Kidney epithelial cell (primary cell): ENCODE measurements at regions not wholly inside any gene's neighbourhood (a gene's known extent, or its start where the extent isn't known, plus 50 kb on each side); places are given as distances from the start of the nearest gene placed in this dataset.

Experiments used
- DNase-seq: peaks from one replicate; pipeline ENCODE4 v3.0.0-alpha.2; 2010; ENCODE audit warnings: low read depth
- H3K27me3 ChIP-seq: 2 replicates; pipeline ENCODE4 v1.6.0; 2011; ENCODE audit warnings: low read length; ENCODE audit not compliant: control insufficient read depth, insufficient read depth
- H3K36me3 ChIP-seq: 2 replicates; pipeline ENCODE4 v1.5.1; 2011; ENCODE audit warnings: low read length; ENCODE audit not compliant: control insufficient read depth, insufficient read depth
- H3K4me3 ChIP-seq: 2 replicates; pipeline ENCODE4 v1.5.1; 2011; ENCODE audit warnings: low read depth, mild to moderate bottlenecking, control low read depth, low read length
- TF ChIP-seq, protein P1 (sequence below): IDR thresholded peaks from 2 replicates; pipeline ENCODE4 v1.5.1; 2011; ENCODE audit warnings: mild to moderate bottlenecking, moderate library complexity, low read length, control low read depth, inconsistent platforms; ENCODE audit not compliant: insufficient read depth, poor library complexity, severe bottlenecking

DNA sequence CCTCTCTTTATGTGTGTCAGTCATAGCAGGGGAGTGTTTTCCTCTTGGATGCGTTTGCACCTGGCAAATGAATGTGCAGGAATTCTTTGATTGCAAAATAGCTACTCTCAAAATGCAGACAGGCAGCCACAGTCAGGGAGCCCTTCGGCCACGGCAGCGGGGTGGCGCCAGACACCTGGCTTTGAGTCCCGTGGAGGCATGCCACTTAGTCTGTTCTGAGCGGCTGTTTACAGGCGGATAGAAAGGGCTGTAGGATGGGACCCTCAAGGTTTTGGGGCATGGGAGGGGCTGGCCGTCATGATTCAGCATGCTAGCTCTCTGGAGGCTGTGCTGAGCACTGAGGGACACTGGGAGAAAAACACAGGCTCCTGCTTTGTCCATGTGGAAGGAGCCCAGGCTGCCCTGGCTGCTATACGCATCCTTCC lies 117.1 kb downstream of the SLC25A47 start:
- no peak overlapping the region for H3K4me3 ChIP-seq
- TF ChIP-seq, protein P1, sequence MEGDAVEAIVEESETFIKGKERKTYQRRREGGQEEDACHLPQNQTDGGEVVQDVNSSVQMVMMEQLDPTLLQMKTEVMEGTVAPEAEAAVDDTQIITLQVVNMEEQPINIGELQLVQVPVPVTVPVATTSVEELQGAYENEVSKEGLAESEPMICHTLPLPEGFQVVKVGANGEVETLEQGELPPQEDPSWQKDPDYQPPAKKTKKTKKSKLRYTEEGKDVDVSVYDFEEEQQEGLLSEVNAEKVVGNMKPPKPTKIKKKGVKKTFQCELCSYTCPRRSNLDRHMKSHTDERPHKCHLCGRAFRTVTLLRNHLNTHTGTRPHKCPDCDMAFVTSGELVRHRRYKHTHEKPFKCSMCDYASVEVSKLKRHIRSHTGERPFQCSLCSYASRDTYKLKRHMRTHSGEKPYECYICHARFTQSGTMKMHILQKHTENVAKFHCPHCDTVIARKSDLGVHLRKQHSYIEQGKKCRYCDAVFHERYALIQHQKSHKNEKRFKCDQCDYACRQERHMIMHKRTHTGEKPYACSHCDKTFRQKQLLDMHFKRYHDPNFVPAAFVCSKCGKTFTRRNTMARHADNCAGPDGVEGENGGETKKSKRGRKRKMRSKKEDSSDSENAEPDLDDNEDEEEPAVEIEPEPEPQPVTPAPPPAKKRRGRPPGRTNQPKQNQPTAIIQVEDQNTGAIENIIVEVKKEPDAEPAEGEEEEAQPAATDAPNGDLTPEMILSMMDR: peak; percentile 90
- DNase-seq: peak; percentile 67
- no peaks in the 10 kb centered on the region for H3K27me3 ChIP-seq
- H3K36me3 ChIP-seq: no peaks in the 10 kb centered on the region

DNA sequence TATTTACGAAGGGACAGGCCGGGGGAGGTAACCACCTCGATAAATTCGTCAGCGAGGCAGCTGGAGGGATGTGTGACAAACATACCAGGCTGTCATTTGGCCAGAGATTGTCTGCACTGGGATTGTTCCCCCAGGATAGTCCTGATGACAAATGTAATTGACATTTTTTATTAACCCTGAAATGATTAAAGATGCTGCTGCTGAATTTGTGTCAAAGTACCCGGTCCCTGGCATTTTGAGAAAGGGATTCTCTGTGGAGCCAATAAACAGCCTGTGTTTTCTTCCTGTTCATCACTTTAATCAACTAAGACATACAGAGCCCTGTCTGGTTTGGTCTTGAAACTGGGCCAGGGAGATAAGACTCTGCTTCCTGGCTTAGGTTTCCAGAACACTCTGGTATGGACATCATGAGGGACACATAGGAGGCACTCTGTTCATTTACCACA lies 117.6 kb downstream of the SLC25A47 start:
- Histone ChIP-seq H3K27me3 (no peaks in the 10 kb centered on the region), H3K36me3 (no peaks in the 10 kb centered on the region), H3K4me3 (no peak overlapping the region)
- no peak for DNase-seq
- TF ChIP-seq, protein P1: no peak

DNA sequence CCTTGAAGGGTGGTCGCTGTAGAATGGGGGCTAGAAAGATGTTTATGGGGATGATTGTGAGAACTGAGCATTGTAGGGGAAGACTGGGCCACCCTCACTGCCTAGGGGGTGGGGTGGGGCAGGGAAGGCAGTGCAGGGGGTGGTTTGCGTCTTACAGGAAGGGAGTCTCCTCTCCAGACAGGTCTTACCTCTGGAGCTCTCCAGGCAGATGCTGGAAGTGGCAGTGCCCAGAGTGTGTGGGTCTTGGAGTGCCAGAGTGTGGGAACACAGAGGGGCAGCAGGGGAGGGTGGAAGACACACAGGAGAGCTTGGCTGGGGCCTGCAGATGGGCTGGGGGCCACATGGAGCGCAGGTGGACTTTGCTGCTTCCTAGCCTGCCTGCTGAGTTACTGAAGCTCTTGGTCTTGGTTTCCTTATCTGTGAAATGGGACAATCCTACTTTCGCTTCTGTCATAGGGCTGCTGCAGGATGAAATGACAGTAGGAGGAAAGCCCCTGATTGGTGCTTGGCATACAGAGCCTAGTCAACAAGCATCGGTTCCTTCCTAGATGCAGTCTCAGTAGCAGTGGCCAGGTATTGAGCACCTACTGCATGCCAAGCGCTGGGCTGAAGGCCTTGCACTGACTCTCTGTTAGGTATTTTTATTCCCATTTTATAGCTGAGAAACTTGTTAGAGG lies 118.3 kb downstream of the SLC25A47 start:
- DNase-seq: no peak
- Histone ChIP-seq H3K36me3 (no peaks in the 10 kb centered on the region), H3K4me3 (no peak overlapping the region), H3K27me3 (no peaks in the 10 kb centered on the region)
- TF ChIP-seq, protein P1: no peak

DNA sequence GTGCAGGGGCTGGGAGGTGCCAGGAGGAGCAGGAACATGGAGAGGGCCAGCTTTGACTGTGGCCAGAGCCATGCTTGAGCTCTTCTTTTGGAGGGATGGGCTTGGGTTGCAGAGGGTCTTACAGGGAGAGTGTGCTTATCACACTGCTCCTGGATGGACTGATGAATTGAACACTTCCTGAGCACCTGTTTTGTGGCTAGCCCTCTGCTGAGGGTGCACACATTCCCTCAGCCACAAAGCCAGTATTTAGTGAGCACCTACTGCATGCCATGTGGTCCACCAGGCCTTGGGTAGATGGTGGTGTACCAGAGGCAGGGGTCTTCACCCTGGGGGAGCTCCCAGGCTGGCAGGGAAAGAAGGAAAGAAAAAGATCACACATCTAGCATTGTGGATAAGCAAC lies 118.9 kb downstream of the SLC25A47 start:
- DNase-seq: no peak
- no peaks in the 10 kb centered on the region for H3K36me3 ChIP-seq
- H3K4me3 ChIP-seq: no peak overlapping the region
- TF ChIP-seq, protein P1: no peak
- no peaks in the 10 kb centered on the region for H3K27me3 ChIP-seq

DNA sequence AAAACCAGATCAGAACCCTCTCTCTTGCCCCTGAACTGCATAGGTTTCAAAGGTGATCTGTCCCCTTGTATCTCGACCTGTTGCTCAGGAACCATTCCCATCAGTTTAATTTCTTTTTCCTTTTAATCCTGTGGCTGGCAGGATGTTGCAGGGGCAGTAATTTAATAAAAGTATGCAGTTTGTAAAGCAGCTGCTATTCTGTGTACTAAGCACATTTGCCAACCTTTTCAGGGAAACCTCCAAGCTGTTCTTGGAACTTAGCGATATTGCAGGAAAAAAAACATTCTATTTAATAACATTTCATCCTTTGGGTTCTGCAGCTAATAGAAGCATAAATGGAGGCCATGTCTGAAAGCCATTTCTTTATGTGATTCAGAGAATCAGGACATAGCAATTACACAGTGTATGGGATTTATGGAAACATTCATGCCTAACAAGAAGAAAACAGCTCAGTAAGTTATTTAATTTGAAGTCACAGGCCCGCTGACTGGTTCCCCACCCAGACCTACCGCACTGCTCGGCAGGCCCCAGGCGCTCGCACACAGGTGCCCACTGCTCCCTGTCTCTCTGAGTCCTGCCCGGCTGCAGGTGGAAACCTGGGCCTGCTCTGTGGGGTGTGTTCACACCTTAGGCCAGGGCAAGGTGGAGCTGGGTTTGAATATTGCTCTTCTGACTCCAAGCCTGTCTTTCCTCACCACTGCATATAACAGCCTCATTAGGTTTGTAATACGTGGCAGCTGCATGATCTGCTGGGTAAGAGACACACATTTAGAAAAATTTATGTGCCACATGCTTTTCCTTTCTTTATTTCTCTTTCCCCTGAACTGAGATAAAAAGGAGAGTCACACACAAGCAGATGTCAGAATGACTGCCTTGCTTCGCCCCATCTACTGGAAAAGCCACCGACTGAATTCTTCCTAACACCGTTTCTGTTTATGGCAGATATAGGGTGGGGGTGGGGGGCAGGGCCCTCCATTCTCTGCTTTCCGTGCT lies 119.7 kb downstream of the SLC25A47 start:
- Histone ChIP-seq H3K27me3 (no peaks in the 10 kb centered on the region), H3K4me3 (no peak overlapping the region), H3K36me3 (no peaks in the 10 kb centered on the region)
- DNase-seq: no peak
- TF ChIP-seq, protein P1: no peak
